ENCODE measurements at regions not wholly inside any gene's neighbourhood (a gene's known extent, or its start where the extent isn't known, plus 50 kb on each side); places are given as distances from the start of the nearest gene placed in this dataset.

DNA sequence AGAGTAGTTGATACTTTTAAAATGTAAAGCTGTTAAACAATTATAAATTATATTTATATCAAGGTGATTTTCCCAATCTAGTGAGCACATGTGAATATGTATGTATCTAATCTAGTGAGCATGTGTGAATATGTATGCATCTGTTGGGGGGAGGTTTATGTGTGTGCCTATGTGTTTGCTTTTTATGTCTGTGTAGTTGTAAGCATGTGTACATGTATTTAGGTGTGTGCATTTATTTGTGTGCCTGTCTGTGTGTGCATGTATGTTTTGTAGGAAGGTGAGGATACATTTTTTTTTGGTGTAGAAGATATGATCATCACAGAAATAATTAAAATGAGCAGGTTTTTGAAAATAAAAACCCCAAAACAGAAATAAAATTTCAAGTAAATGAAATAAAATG lies 318.9 kb upstream of the CHRM3 start:
- POLR2A ChIA-PET, result no interaction called here
- H2AFZ ChIP-seq (ENCODE audit: low read depth, low read length), result no peak overlapping the region
- H3K4me2 ChIP-seq (ENCODE audit: insufficient read depth, low read length), result no peak overlapping the region
- H3K9me3 ChIP-seq (replicated peaks; ENCODE audit: control insufficient read depth, insufficient read depth, low read depth, low read length), result peaks cover 8% of the 10 kb centered on the region
- H3K9me1 ChIP-seq (ENCODE audit: control insufficient read depth, insufficient read depth, low read length), result no peaks in the 10 kb centered on the region
- ATAC-seq (no peak), FAIRE-seq (no peak), DNase-seq (ENCODE audit: extremely low read depth in 1 of 4, low spot score in 3 of 4) (no peak)
- no peak overlapping the region for H3K4me3 ChIP-seq
- no peak for TF ChIP-seq ZNF143 (CRISPR knock-in tag; IDR thresholded peaks at IDR 0.05)
- no peak for TF ChIP-seq TGIF2 (CRISPR knock-in tag; IDR thresholded peaks at IDR 0.05)
- TF ChIP-seq HSF4 (CRISPR knock-in tag; IDR thresholded peaks at IDR 0.05; ENCODE audit: borderline replicate concordance), result no peak
- TF ChIP-seq SNIP1 (IDR thresholded peaks at IDR 0.05; ENCODE audit: low read depth), result no peak
- TF ChIP-seq ZNF146 (CRISPR knock-in tag; IDR thresholded peaks at IDR 0.05; ENCODE audit: unreplicated experiment), result no peak
- TF ChIP-seq MAFK (IDR thresholded peaks at IDR 0.05; ENCODE audit: low read length), result no peak
- TF ChIP-seq, protein P1, sequence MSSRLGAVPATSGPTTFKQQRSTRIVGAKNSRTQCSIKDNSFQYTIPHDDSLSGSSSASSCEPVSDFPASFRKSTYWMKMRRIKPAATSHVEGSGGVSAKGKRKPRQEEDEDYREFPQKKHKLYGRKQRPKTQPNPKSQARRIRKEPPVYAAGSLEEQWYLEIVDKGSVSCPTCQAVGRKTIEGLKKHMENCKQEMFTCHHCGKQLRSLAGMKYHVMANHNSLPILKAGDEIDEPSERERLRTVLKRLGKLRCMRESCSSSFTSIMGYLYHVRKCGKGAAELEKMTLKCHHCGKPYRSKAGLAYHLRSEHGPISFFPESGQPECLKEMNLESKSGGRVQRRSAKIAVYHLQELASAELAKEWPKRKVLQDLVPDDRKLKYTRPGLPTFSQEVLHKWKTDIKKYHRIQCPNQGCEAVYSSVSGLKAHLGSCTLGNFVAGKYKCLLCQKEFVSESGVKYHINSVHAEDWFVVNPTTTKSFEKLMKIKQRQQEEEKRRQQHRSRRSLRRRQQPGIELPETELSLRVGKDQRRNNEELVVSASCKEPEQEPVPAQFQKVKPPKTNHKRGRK (tag; IDR thresholded peaks at IDR 0.05), result no peak
- TF ChIP-seq, protein P2, sequence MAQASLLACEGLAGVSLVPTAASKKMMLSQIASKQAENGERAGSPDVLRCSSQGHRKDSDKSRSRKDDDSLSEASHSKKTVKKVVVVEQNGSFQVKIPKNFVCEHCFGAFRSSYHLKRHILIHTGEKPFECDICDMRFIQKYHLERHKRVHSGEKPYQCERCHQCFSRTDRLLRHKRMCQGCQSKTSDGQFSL (CRISPR knock-in tag; IDR thresholded peaks at IDR 0.05), result no peak
- TF ChIP-seq, protein P2 (tag; IDR thresholded peaks at IDR 0.05), result no peak
- TF ChIP-seq HOXB6 (CRISPR knock-in tag; IDR thresholded peaks at IDR 0.05; ENCODE audit: borderline replicate concordance), result no peak
- TF ChIP-seq, protein P3, sequence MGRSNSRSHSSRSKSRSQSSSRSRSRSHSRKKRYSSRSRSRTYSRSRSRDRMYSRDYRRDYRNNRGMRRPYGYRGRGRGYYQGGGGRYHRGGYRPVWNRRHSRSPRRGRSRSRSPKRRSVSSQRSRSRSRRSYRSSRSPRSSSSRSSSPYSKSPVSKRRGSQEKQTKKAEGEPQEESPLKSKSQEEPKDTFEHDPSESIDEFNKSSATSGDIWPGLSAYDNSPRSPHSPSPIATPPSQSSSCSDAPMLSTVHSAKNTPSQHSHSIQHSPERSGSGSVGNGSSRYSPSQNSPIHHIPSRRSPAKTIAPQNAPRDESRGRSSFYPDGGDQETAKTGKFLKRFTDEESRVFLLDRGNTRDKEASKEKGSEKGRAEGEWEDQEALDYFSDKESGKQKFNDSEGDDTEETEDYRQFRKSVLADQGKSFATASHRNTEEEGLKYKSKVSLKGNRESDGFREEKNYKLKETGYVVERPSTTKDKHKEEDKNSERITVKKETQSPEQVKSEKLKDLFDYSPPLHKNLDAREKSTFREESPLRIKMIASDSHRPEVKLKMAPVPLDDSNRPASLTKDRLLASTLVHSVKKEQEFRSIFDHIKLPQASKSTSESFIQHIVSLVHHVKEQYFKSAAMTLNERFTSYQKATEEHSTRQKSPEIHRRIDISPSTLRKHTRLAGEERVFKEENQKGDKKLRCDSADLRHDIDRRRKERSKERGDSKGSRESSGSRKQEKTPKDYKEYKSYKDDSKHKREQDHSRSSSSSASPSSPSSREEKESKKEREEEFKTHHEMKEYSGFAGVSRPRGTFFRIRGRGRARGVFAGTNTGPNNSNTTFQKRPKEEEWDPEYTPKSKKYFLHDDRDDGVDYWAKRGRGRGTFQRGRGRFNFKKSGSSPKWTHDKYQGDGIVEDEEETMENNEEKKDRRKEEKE (IDR thresholded peaks at IDR 0.05; ENCODE audit: borderline replicate concordance in 1 of 2, control insufficient read depth in 1 of 2, low read depth in 2 of 2, low read length in 1 of 2), result no peak
- intact Hi-C loops (cut with micrococcal nuclease) (no loop called here), in situ Hi-C loops (cut with MboI) (no loop called here)
- H3K79me2 ChIP-seq (ENCODE audit: control insufficient read depth, insufficient read depth, low read length), result no peaks in the 10 kb centered on the region
- no peak overlapping the region for H3K27ac ChIP-seq (ENCODE audit: extremely low read depth, low read depth, low read length)
- H3K36me3 ChIP-seq (ENCODE audit: control insufficient read depth, insufficient read depth, low read length), result no peaks in the 10 kb centered on the region
- H3K9ac ChIP-seq (ENCODE audit: insufficient read depth in 1 of 2, low read depth in 2 of 2, low read length in 2 of 2), result no peak overlapping the region
- CTCF ChIA-PET (ENCODE audit: low intra/inter-chr PET ratio), result no interaction called here
- no peaks in the 10 kb centered on the region for H4K20me1 ChIP-seq (replicated peaks; ENCODE audit: control insufficient read depth, insufficient read depth, low read length)
- no TSS peak for BruUV-seq (replicated peaks)
- H3K4me1 ChIP-seq (replicated peaks in 1 of 2; ENCODE audit: control insufficient read depth in 2 of 2, insufficient read depth in 2 of 2, low read length in 2 of 2), result no peaks in the 10 kb centered on the region
- no peaks in the 10 kb centered on the region for H3K27me3 ChIP-seq (ENCODE audit: control insufficient read depth in 2 of 2, insufficient read depth in 2 of 2, low read length in 2 of 2)

Measured in K562 (cell line).